ENCODE measurements at regions not wholly inside any gene's neighbourhood (a gene's known extent, or its start where the extent isn't known, plus 50 kb on each side); places are given as distances from the start of the nearest gene placed in this dataset.

GRCh38 chr13:62799931-62800436 lies 1384.3 kb upstream of the PCDH20 start:
- TF ChIP-seq EZH2phosphoT487 (IDR thresholded peaks at IDR 0.05; ENCODE audit: low read depth) (no peak), CTCF (IDR thresholded peaks at IDR 0.05; ENCODE audit: low read depth, low read length) (no peak)
